ENCODE measurements at regions not wholly inside any gene's neighbourhood (a gene's known extent, or its start where the extent isn't known, plus 50 kb on each side); places are given as distances from the start of the nearest gene placed in this dataset.
"Not testable (repeated sequence)": the region's sequence is repeated elsewhere in the genome, so short reads cannot be mapped to it uniquely, and the experiment has no call there.

DNA sequence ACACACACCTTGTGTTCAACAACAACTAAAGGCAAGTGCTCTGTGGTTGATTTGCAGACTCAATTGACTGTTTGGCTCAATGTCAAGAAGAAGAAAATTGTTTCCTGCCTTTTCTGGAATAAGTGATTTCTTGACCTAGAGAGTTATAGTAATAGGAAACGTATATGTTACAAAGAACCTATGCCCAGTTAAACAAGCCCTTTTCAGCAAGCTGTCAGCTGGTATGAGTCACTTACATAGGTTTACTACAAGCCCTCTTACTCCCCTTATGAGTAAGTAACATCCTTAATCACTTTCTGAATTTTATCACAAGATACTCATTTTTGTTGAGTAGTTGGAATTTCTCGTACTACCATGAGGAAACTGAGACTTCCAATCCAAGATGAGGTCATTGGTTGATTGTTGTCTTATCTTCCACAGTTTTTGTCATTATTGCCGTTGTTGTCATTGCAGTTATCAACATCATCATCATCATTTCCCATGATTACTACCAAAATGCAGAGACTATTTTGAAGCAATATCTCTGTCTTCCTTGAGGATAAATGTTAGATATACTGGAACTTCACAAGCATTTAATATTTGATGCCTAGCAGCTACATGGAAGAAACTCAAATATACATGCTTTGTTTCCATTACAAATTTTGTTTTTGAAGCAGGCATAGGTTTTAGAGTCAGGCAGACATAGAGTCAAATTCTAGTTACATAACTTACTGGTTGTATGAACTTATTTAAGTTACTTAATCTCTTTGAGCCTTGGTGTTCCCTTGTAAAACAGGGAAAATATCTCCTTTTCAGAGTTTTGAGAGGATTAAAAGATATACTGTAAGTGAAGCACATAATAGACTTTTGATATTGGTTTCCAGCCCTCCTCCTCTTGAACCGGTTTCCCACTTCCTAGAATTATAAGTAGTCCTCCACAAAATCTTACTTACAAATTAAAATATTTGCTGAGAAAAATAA, 106.0 kb downstream of the RAP2A start:
- Histone ChIP-seq H3K9ac (ENCODE audit: low read depth in 1 of 3, low read length in 3 of 3) (no peak overlapping the region), H3K27me3 (ENCODE audit: control insufficient read depth in 3 of 3, insufficient read depth in 3 of 3, low read length in 3 of 3) (no peaks in the 10 kb centered on the region), H3K36me3 (ENCODE audit: control insufficient read depth in 3 of 3, insufficient read depth in 3 of 3, low read length in 3 of 3) (no peaks in the 10 kb centered on the region), H3K27ac (ENCODE audit: low read depth, low read length) (no peak overlapping the region), H3K4me3 (ENCODE audit: low read length in 3 of 3) (no peak overlapping the region), H3K4me1 (ENCODE audit: control insufficient read depth in 3 of 3, insufficient read depth in 3 of 3, low read length in 3 of 3) (no peaks in the 10 kb centered on the region), H3K9me3 (ENCODE audit: control insufficient read depth in 3 of 3, low read length in 3 of 3) (no peaks in the 10 kb centered on the region)

DNA sequence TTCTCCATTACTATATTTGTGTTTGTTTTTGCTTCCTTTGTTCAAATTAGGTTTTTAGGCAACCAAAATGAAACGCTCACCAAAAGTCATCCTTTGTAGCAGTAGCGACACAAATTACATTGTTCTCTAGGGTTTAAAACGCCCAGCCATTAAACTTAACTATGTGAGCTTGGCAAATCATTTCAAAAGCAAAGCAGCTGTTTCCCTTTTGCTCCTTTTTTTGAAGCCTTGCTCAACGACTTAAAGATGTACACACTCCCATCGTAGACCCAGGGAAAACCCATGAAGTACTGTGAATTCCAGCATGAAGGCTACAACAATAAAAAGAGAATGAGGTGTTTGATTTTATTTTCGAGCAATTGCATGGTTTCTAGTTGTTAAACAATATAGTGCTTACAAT, 106.7 kb downstream of the RAP2A start:
- Histone ChIP-seq H3K27me3 (ENCODE audit: control insufficient read depth in 3 of 3, insufficient read depth in 3 of 3, low read length in 3 of 3) (no peaks in the 10 kb centered on the region), H3K4me1 (ENCODE audit: control insufficient read depth in 3 of 3, insufficient read depth in 3 of 3, low read length in 3 of 3) (no peaks in the 10 kb centered on the region), H3K36me3 (ENCODE audit: control insufficient read depth in 3 of 3, insufficient read depth in 3 of 3, low read length in 3 of 3) (no peaks in the 10 kb centered on the region), H3K9ac (ENCODE audit: low read depth in 1 of 3, low read length in 3 of 3) (no peak overlapping the region), H3K4me3 (ENCODE audit: low read length in 3 of 3) (no peak overlapping the region), H3K27ac (ENCODE audit: low read depth, low read length) (no peak overlapping the region), H3K9me3 (ENCODE audit: control insufficient read depth in 3 of 3, low read length in 3 of 3) (no peaks in the 10 kb centered on the region)

GRCh38 chr13:97542102-97542685, 108.2 kb downstream of the RAP2A start:
- Histone ChIP-seq H3K27me3 (ENCODE audit: control insufficient read depth in 3 of 3, insufficient read depth in 3 of 3, low read length in 3 of 3) (no peaks in the 10 kb centered on the region), H3K9me3 (ENCODE audit: control insufficient read depth in 3 of 3, low read length in 3 of 3) (no peaks in the 10 kb centered on the region), H3K4me1 (ENCODE audit: control insufficient read depth in 3 of 3, insufficient read depth in 3 of 3, low read length in 3 of 3) (no peaks in the 10 kb centered on the region), H3K27ac (ENCODE audit: low read depth, low read length) (no peak overlapping the region), H3K36me3 (ENCODE audit: control insufficient read depth in 3 of 3, insufficient read depth in 3 of 3, low read length in 3 of 3) (no peaks in the 10 kb centered on the region), H3K9ac (ENCODE audit: low read depth in 1 of 3, low read length in 3 of 3) (no peak overlapping the region), H3K4me3 (ENCODE audit: low read length in 3 of 3) (no peak overlapping the region)

DNA sequence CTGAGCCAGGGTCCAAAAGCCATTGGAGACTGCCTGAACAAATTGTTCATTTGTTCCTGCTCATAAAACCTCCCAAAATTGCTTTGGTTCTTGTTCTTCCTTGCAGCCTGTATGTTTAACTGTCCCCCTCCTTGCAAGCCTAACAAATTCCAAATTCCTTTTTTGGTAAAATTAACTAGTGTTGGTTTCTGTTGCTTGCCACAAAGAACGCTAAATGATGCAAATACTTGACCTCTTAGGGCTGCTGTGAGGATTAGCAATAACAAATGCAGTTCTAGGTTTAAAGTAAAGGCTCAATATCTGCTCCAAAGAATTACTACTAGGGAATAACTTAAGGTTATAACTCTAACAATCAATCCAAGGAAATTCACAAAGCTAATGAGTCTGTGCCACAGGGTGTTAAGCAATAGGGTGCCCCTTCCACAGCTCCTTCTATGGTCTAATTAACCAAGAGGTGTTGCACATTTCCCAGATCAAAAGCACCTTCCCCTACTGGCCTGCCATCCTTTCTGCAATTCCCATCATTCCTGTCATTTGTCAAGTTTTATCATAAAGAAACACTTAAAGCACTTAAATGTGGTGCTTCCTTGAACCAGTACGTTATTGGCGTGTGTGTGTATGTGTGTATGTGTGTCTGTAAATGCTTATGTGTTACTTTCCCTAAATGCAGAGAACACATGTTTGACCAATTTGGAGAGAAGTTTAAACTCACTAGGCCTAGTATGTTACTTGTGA, 110.2 kb downstream of the RAP2A start:
- Histone ChIP-seq H3K4me3 (ENCODE audit: low read length in 3 of 3) (no peak overlapping the region), H3K27ac (ENCODE audit: low read depth, low read length) (no peak overlapping the region), H3K9me3 (ENCODE audit: control insufficient read depth in 3 of 3, low read length in 3 of 3) (no peaks in the 10 kb centered on the region), H3K36me3 (ENCODE audit: control insufficient read depth in 3 of 3, insufficient read depth in 3 of 3, low read length in 3 of 3) (no peaks in the 10 kb centered on the region), H3K4me1 (ENCODE audit: control insufficient read depth in 3 of 3, insufficient read depth in 3 of 3, low read length in 3 of 3) (no peaks in the 10 kb centered on the region), H3K27me3 (ENCODE audit: control insufficient read depth in 3 of 3, insufficient read depth in 3 of 3, low read length in 3 of 3) (no peaks in the 10 kb centered on the region), H3K9ac (ENCODE audit: low read depth in 1 of 3, low read length in 3 of 3) (no peak overlapping the region)

GRCh38 chr13:97544971-97545499, 111.1 kb downstream of the RAP2A start:
- H3K36me3 ChIP-seq (ENCODE audit: control insufficient read depth in 3 of 3, insufficient read depth in 3 of 3, low read length in 3 of 3); H3K9me3 ChIP-seq (ENCODE audit: control insufficient read depth in 3 of 3, low read length in 3 of 3); H3K4me3 ChIP-seq (ENCODE audit: low read length in 3 of 3); H3K27ac ChIP-seq (ENCODE audit: low read depth, low read length); H3K9ac ChIP-seq (ENCODE audit: low read depth in 1 of 3, low read length in 3 of 3); H3K27me3 ChIP-seq (ENCODE audit: control insufficient read depth in 3 of 3, insufficient read depth in 3 of 3, low read length in 3 of 3); H3K4me1 ChIP-seq (ENCODE audit: control insufficient read depth in 3 of 3, insufficient read depth in 3 of 3, low read length in 3 of 3): not testable (repeated sequence)

- Histone ChIP-seq H3K27me3 (ENCODE audit: control insufficient read depth in 3 of 3, insufficient read depth in 3 of 3, low read length in 3 of 3) (no peaks in the 10 kb centered on the region), H3K9ac (ENCODE audit: low read depth in 1 of 3, low read length in 3 of 3) (no peak overlapping the region), H3K9me3 (ENCODE audit: control insufficient read depth in 3 of 3, low read length in 3 of 3) (no peaks in the 10 kb centered on the region), H3K27ac (ENCODE audit: low read depth, low read length) (no peak overlapping the region), H3K4me3 (ENCODE audit: low read length in 3 of 3) (no peak overlapping the region), H3K4me1 (ENCODE audit: control insufficient read depth in 3 of 3, insufficient read depth in 3 of 3, low read length in 3 of 3) (no peaks in the 10 kb centered on the region), H3K36me3 (ENCODE audit: control insufficient read depth in 3 of 3, insufficient read depth in 3 of 3, low read length in 3 of 3) (no peaks in the 10 kb centered on the region)
Measured at GRCh38 chr13:97548138-97548537, 114.2 kb downstream of the RAP2A start.

GRCh38 chr13:97548711-97549110, 114.7 kb downstream of the RAP2A start:
- Histone ChIP-seq H3K4me1 (ENCODE audit: control insufficient read depth in 3 of 3, insufficient read depth in 3 of 3, low read length in 3 of 3) (no peaks in the 10 kb centered on the region), H3K4me3 (ENCODE audit: low read length in 3 of 3) (no peak overlapping the region), H3K27me3 (ENCODE audit: control insufficient read depth in 3 of 3, insufficient read depth in 3 of 3, low read length in 3 of 3) (no peaks in the 10 kb centered on the region), H3K9me3 (ENCODE audit: control insufficient read depth in 3 of 3, low read length in 3 of 3) (no peaks in the 10 kb centered on the region), H3K36me3 (ENCODE audit: control insufficient read depth in 3 of 3, insufficient read depth in 3 of 3, low read length in 3 of 3) (no peaks in the 10 kb centered on the region), H3K9ac (ENCODE audit: low read depth in 1 of 3, low read length in 3 of 3) (no peak overlapping the region), H3K27ac (ENCODE audit: low read depth, low read length) (no peak overlapping the region)

DNA sequence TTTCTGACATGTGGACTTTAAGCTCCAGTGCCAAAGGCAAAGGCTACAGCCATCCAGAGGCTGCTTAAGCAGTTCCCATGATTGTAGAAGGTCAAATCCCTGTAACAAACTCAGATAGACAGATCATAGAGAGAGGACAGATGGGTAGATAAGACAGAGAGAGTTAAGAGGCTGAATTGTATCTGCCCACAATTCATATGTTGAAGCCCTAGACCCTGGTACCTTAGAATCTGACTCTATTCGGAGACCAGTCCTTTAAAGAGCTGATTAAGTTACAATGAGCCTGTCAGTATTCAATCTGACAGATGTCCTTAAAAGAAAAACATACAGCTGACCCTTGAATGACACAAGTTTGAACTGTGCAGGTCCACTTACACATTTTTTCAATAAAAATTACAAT, 115.2 kb downstream of the RAP2A start:
- no peak overlapping the region for H3K9ac ChIP-seq (ENCODE audit: low read depth in 1 of 3, low read length in 3 of 3)

DNA sequence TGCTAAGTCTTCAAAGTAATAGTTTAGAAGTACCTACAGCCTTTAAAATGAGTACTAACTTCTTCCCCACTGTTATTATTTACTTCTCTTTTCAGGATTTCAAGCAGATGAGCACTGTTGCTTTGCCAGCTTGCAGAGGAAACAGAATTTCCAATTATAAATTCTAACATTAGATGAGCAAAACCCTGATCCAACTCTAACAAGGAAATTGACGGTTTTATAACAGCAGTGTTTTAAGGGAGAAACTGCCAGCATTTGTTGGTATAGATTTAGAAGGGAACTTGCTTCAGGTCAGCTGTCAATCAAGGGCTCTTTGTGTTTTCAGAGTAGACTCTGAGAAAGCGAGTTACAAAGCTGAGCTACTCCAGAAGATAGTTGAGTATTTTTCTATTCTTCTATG, 120.5 kb downstream of the RAP2A start:
- Histone ChIP-seq H3K4me1 (ENCODE audit: control insufficient read depth in 3 of 3, insufficient read depth in 3 of 3, low read length in 3 of 3) (no peaks in the 10 kb centered on the region), H3K27ac (ENCODE audit: low read depth, low read length) (no peak overlapping the region), H3K27me3 (ENCODE audit: control insufficient read depth in 3 of 3, insufficient read depth in 3 of 3, low read length in 3 of 3) (no peaks in the 10 kb centered on the region), H3K36me3 (ENCODE audit: control insufficient read depth in 3 of 3, insufficient read depth in 3 of 3, low read length in 3 of 3) (no peaks in the 10 kb centered on the region), H3K9me3 (ENCODE audit: control insufficient read depth in 3 of 3, low read length in 3 of 3) (no peaks in the 10 kb centered on the region), H3K9ac (ENCODE audit: low read depth in 1 of 3, low read length in 3 of 3) (no peak overlapping the region), H3K4me3 (ENCODE audit: low read length in 3 of 3) (no peak overlapping the region)

More for the DNA sequence above, 115.2 kb downstream of the RAP2A start:
- Histone ChIP-seq H3K4me3 (ENCODE audit: low read length in 3 of 3) (no peak overlapping the region), H3K4me1 (ENCODE audit: control insufficient read depth in 3 of 3, insufficient read depth in 3 of 3, low read length in 3 of 3) (no peaks in the 10 kb centered on the region), H3K9me3 (ENCODE audit: control insufficient read depth in 3 of 3, low read length in 3 of 3) (no peaks in the 10 kb centered on the region), H3K27me3 (ENCODE audit: control insufficient read depth in 3 of 3, insufficient read depth in 3 of 3, low read length in 3 of 3) (no peaks in the 10 kb centered on the region), H3K27ac (ENCODE audit: low read depth, low read length) (no peak overlapping the region), H3K36me3 (ENCODE audit: control insufficient read depth in 3 of 3, insufficient read depth in 3 of 3, low read length in 3 of 3) (no peaks in the 10 kb centered on the region)

DNA sequence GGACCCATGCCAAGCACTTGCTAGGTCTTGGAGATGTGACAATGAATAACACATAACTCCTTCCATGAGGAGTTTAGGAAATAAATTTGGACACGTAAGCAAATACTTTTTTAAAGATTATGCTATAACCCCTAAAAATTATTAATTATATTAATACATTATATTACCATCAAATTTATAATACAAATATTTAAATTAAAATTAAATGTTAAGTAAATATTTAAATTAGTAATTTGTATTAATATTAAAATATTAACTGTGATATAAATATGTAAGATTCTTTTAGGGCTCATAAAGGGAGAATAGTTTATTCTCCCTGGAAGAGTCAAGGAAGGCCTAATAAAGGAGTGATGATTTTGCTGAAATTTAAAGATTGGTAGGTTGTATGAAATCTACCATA, 121.1 kb downstream of the RAP2A start:
- H3K36me3 ChIP-seq (ENCODE audit: control insufficient read depth in 3 of 3, insufficient read depth in 3 of 3, low read length in 3 of 3), result no peaks in the 10 kb centered on the region
- no peaks in the 10 kb centered on the region for H3K4me1 ChIP-seq (ENCODE audit: control insufficient read depth in 3 of 3, insufficient read depth in 3 of 3, low read length in 3 of 3)
- H3K27me3 ChIP-seq (ENCODE audit: control insufficient read depth in 3 of 3, insufficient read depth in 3 of 3, low read length in 3 of 3), result no peaks in the 10 kb centered on the region

More for the DNA sequence above, 121.1 kb downstream of the RAP2A start:
- Histone ChIP-seq H3K4me3 (ENCODE audit: low read length in 3 of 3) (no peak overlapping the region), H3K9ac (ENCODE audit: low read depth in 1 of 3, low read length in 3 of 3) (no peak overlapping the region), H3K27ac (ENCODE audit: low read depth, low read length) (no peak overlapping the region), H3K9me3 (ENCODE audit: control insufficient read depth in 3 of 3, low read length in 3 of 3) (no peaks in the 10 kb centered on the region)

Measured in skeletal muscle tissue (tissue), 3 donors.